GM23338 (cell line): ENCODE measurements at regions not wholly inside any gene's neighbourhood (a gene's known extent, or its start where the extent isn't known, plus 50 kb on each side); places are given as distances from the start of the nearest gene placed in this dataset.

Experiments
- ATAC-seq: fragments of 200-7000 bp; cut with Tn5 transposase; 3 replicates; pipeline ENCODE4 v1.9.1; 2020
- DNase-seq: peaks from one replicate; pipeline ENCODE4 v3.0.0-alpha.2; 2015; ENCODE audit warnings: low spot score
- H2AFZ ChIP-seq: fragments of 200-600 bp; sonication (generic); 2 replicates; pipeline ENCODE4 v1.8.0; 2016; ENCODE audit warnings: antibody characterized with exemption, mild to moderate bottlenecking, moderate library complexity
- H3F3A ChIP-seq: fragments of 200-600 bp; sonication (generic); replicated peaks from 2 replicates; pipeline ENCODE4 v1.8.0; 2017; ENCODE audit warnings: antibody characterized with exemption, mixed run types, low read depth
- H3K27ac ChIP-seq: fragments of 200-600 bp; sonication (generic); 2 replicates; pipeline ENCODE4 v1.6.1; 2016; ENCODE audit warnings: low read depth
- H3K27me3 ChIP-seq: fragments of 200-600 bp; sonication (generic); 2 replicates; pipeline ENCODE4 v1.8.0; 2016; ENCODE audit warnings: mild to moderate bottlenecking, mixed run types, moderate library complexity; ENCODE audit not compliant: insufficient read depth
- H3K36me3 ChIP-seq: fragments of 200-600 bp; sonication (generic); 2 replicates; pipeline ENCODE4 v1.8.0; 2016; ENCODE audit warnings: mild to moderate bottlenecking; ENCODE audit not compliant: insufficient read depth
- H3K4me1 ChIP-seq: fragments of 200-600 bp; sonication (generic); 2 replicates; pipeline ENCODE4 v1.8.0; 2016; ENCODE audit warnings: mild to moderate bottlenecking, moderate library complexity; ENCODE audit not compliant: insufficient read depth
- H3K4me2 ChIP-seq: fragments of 200-600 bp; sonication (generic); 2 replicates; pipeline ENCODE4 v1.7.1; 2017; ENCODE audit warnings: mixed run types
- H3K4me3 ChIP-seq: fragments of 200-600 bp; sonication (generic); 2 replicates; pipeline ENCODE4 v1.6.1; 2016; ENCODE audit warnings: mixed run types
- H3K79me2 ChIP-seq: fragments of 200-600 bp; sonication (generic); replicated peaks from 2 replicates; pipeline ENCODE4 v1.8.0; 2017; ENCODE audit warnings: mild to moderate bottlenecking; ENCODE audit not compliant: insufficient read depth
- H3K9me2 ChIP-seq: fragments of 200-600 bp; sonication (generic); 2 replicates; pipeline ENCODE4 v1.8.0; 2017; ENCODE audit not compliant: insufficient read depth
- H4K20me1 ChIP-seq: fragments of 200-600 bp; sonication (generic); replicated peaks from 2 replicates; pipeline ENCODE4 v1.8.0; 2017; ENCODE audit warnings: mild to moderate bottlenecking; ENCODE audit not compliant: insufficient read depth
- H3K27ac Mint-ChIP-seq: 2 replicates; pipeline ENCODE4 v1.8.0; 2020; ENCODE audit warnings: inconsistent platforms, mild to moderate bottlenecking, moderate library complexity, mixed read lengths
- H3K27me3 Mint-ChIP-seq: 3 replicates; pipeline ENCODE4 v1.8.0; 2022; ENCODE audit warnings: low read depth, mild to moderate bottlenecking, moderate library complexity, mixed read lengths, inconsistent platforms; ENCODE audit not compliant: insufficient read depth, poor library complexity
- H3K36me3 Mint-ChIP-seq: 3 replicates; pipeline ENCODE4 v1.8.0; 2021; ENCODE audit warnings: low read depth, mild to moderate bottlenecking, inconsistent platforms, moderate library complexity, mixed read lengths
- H3K4me1 Mint-ChIP-seq: 3 replicates; pipeline ENCODE4 v1.8.0; 2020; ENCODE audit warnings: mild to moderate bottlenecking, inconsistent platforms, mixed read lengths
- H3K4me3 Mint-ChIP-seq: 3 replicates; pipeline ENCODE4 v1.8.0; 2021; ENCODE audit warnings: moderate library complexity, mild to moderate bottlenecking, inconsistent platforms, mixed read lengths
- H3K9me3 Mint-ChIP-seq: 3 replicates; pipeline ENCODE4 v1.8.0; 2020; ENCODE audit warnings: moderate library complexity, mild to moderate bottlenecking, inconsistent platforms, mixed read lengths
- CREB1 ChIP-seq: fragments of 250-450 bp; sonication (Bioruptor Pico); IDR thresholded peaks from 2 replicates; pipeline ENCODE4 v1.5.0; 2020; ENCODE audit warnings: low read depth, mild to moderate bottlenecking, moderate library complexity
- EZH2 ChIP-seq: fragments of 200-600 bp; sonication (generic); IDR thresholded peaks from one replicate; pipeline ENCODE4 v1.8.0; 2017; ENCODE audit warnings: antibody characterized with exemption, mild to moderate bottlenecking, low read depth; ENCODE audit not compliant: unreplicated experiment
- EZH2phosphoT487 ChIP-seq: fragments of 200-600 bp; sonication (generic); IDR thresholded peaks from one replicate; pipeline ENCODE4 v1.8.1; 2018; ENCODE audit warnings: antibody characterized with exemption; ENCODE audit not compliant: unreplicated experiment
- JUNB ChIP-seq: IDR thresholded peaks from one replicate; pipeline ENCODE4 v1.6.1; 2016; ENCODE audit warnings: antibody characterized with exemption; ENCODE audit not compliant: unreplicated experiment
- NANOG ChIP-seq: IDR thresholded peaks from 2 replicates; pipeline ENCODE4 v1.6.1; 2016; ENCODE audit warnings: antibody characterized with exemption, borderline replicate concordance
- ZNF114 ChIP-seq: fragments of 250-450 bp; sonication (Bioruptor Pico); IDR thresholded peaks from 2 replicates; pipeline ENCODE4 v1.5.0; 2020; ENCODE audit warnings: mild to moderate bottlenecking, moderate library complexity
- TF ChIP-seq, protein P1 (sequence below), 2 experiments: fragments of 200-600 bp in 1 of 2; sonication (generic) in 1 of 2; conservative IDR thresholded peaks; 2 replicates each; pipeline versions ENCODE4 v1.5.1 to v1.6.1; 2016 to 2017; ENCODE audit warnings: antibody characterized with exemption in 2 of 2, low read depth in 2 of 2, mild to moderate bottlenecking in 2 of 2, moderate library complexity in 1 of 2
- TF ChIP-seq, protein P2 (sequence below): fragments of 250-450 bp; sonication (Bioruptor Pico); IDR thresholded peaks from 2 replicates; pipeline ENCODE4 v1.5.0; 2020; ENCODE audit warnings: mild to moderate bottlenecking, moderate library complexity
- TF ChIP-seq, protein P3 (sequence below): IDR thresholded peaks from 2 replicates; pipeline ENCODE4 v1.6.1; 2016; ENCODE audit warnings: antibody characterized with exemption
- TF ChIP-seq, protein P4 (sequence below): IDR thresholded peaks from one replicate; pipeline ENCODE4 v1.6.1; 2018; ENCODE audit warnings: antibody characterized with exemption; ENCODE audit not compliant: unreplicated experiment

DNA sequence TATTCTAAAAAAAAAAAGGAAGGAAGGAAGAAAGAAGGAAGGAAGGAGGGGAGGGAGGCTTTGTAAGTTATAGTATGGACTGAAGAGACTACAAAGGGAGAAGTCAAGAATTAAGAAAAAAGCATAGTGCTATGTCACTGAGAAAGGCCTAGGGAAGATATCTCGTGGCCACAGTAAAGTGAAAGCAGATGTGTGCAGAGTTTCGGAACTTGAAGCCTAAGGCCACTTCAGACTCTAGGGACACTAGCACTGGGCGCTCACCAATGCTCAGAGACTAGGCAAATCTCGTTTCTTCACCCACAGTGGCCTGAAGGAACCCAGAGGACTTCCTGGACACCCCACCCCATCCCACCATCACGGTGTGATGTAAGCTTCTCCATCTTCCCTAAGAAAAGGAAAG is 181.4 kb upstream of the TRPM3 start (continued):
- TF ChIP-seq, protein P1, sequence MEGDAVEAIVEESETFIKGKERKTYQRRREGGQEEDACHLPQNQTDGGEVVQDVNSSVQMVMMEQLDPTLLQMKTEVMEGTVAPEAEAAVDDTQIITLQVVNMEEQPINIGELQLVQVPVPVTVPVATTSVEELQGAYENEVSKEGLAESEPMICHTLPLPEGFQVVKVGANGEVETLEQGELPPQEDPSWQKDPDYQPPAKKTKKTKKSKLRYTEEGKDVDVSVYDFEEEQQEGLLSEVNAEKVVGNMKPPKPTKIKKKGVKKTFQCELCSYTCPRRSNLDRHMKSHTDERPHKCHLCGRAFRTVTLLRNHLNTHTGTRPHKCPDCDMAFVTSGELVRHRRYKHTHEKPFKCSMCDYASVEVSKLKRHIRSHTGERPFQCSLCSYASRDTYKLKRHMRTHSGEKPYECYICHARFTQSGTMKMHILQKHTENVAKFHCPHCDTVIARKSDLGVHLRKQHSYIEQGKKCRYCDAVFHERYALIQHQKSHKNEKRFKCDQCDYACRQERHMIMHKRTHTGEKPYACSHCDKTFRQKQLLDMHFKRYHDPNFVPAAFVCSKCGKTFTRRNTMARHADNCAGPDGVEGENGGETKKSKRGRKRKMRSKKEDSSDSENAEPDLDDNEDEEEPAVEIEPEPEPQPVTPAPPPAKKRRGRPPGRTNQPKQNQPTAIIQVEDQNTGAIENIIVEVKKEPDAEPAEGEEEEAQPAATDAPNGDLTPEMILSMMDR (conservative IDR thresholded peaks at IDR 0.05; ENCODE audit: low read depth in 2 of 2) = no peak
- no peak for TF ChIP-seq EZH2
- TF ChIP-seq, protein P2, sequence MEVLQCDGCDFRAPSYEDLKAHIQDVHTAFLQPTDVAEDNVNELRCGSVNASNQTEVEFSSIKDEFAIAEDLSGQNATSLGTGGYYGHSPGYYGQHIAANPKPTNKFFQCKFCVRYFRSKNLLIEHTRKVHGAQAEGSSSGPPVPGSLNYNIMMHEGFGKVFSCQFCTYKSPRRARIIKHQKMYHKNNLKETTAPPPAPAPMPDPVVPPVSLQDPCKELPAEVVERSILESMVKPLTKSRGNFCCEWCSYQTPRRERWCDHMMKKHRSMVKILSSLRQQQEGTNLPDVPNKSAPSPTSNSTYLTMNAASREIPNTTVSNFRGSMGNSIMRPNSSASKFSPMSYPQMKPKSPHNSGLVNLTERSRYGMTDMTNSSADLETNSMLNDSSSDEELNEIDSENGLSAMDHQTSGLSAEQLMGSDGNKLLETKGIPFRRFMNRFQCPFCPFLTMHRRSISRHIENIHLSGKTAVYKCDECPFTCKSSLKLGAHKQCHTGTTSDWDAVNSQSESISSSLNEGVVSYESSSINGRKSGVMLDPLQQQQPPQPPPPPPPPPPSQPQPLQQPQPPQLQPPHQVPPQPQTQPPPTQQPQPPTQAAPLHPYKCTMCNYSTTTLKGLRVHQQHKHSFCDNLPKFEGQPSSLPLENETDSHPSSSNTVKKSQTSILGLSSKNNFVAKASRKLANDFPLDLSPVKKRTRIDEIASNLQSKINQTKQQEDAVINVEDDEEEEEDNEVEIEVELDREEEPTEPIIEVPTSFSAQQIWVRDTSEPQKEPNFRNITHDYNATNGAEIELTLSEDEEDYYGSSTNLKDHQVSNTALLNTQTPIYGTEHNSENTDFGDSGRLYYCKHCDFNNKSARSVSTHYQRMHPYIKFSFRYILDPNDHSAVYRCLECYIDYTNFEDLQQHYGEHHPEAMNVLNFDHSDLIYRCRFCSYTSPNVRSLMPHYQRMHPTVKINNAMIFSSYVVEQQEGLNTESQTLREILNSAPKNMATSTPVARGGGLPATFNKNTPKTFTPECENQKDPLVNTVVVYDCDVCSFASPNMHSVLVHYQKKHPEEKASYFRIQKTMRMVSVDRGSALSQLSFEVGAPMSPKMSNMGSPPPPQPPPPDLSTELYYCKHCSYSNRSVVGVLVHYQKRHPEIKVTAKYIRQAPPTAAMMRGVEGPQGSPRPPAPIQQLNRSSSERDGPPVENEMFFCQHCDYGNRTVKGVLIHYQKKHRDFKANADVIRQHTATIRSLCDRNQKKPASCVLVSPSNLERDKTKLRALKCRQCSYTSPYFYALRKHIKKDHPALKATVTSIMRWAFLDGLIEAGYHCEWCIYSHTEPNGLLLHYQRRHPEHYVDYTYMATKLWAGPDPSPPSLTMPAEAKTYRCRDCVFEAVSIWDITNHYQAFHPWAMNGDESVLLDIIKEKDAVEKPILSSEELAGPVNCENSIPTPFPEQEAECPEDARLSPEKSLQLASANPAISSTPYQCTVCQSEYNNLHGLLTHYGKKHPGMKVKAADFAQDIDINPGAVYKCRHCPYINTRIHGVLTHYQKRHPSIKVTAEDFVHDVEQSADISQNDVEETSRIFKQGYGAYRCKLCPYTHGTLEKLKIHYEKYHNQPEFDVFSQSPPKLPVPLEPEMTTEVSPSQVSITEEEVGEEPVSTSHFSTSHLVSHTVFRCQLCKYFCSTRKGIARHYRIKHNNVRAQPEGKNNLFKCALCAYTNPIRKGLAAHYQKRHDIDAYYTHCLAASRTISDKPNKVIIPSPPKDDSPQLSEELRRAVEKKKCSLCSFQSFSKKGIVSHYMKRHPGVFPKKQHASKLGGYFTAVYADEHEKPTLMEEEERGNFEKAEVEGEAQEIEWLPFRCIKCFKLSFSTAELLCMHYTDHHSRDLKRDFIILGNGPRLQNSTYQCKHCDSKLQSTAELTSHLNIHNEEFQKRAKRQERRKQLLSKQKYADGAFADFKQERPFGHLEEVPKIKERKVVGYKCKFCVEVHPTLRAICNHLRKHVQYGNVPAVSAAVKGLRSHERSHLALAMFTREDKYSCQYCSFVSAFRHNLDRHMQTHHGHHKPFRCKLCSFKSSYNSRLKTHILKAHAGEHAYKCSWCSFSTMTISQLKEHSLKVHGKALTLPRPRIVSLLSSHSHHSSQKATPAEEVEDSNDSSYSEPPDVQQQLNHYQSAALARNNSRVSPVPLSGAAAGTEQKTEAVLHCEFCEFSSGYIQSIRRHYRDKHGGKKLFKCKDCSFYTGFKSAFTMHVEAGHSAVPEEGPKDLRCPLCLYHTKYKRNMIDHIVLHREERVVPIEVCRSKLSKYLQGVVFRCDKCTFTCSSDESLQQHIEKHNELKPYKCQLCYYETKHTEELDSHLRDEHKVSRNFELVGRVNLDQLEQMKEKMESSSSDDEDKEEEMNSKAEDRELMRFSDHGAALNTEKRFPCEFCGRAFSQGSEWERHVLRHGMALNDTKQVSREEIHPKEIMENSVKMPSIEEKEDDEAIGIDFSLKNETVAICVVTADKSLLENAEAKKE (CRISPR knock-in tag) = no peak

DNA sequence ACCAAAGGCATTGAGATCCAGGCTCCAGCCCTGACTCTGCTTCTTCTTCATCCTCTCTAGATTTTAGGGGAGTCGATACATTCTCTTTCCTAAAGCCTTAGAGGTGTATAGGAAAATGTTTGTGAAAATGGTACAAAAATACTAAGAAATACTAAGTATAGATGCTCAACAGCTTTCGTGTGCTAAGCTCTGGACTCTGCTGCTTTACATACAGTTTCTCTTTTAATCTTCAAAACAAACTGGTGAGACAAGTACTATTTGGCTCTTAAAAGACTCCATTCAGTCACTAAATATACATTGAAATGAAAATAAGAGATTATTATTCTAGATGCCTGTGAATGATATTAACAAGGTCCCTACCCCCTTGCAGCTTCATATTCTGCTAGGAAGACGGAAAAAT is 174.5 kb upstream of the TRPM3 start:
- Histone ChIP-seq H4K20me1 (no peaks in the 10 kb centered on the region), H3K27me3 (no peaks in the 10 kb centered on the region), H3K4me3 (no peak overlapping the region), H3F3A (no peaks in the 10 kb centered on the region), H3K4me2 (no peak overlapping the region), H3K79me2 (no peaks in the 10 kb centered on the region), H3K36me3 (no peaks in the 10 kb centered on the region), H2AFZ (no peak overlapping the region), H3K27ac (no peak overlapping the region), H3K4me1 (peaks cover 21% of the 10 kb centered on the region), H3K9me2 (no peaks in the 10 kb centered on the region)
- Mint-ChIP-seq H3K9me3 (no peaks in the 10 kb centered on the region), H3K36me3 (no peaks in the 10 kb centered on the region), H3K27ac (no peak overlapping the region), H3K4me1 (peaks cover 10% of the 10 kb centered on the region), H3K27me3 (peaks cover 3% of the 10 kb centered on the region), H3K4me3 (no peak overlapping the region)
- no peak for ATAC-seq
- DNase-seq = no peak
- TF ChIP-seq EZH2 (no peak), EZH2phosphoT487 (no peak), ZNF114 (CRISPR knock-in tag) (no peak), NANOG (no peak), JUNB (no peak), CREB1 (CRISPR knock-in tag) (no peak)
- TF ChIP-seq, protein P3, sequence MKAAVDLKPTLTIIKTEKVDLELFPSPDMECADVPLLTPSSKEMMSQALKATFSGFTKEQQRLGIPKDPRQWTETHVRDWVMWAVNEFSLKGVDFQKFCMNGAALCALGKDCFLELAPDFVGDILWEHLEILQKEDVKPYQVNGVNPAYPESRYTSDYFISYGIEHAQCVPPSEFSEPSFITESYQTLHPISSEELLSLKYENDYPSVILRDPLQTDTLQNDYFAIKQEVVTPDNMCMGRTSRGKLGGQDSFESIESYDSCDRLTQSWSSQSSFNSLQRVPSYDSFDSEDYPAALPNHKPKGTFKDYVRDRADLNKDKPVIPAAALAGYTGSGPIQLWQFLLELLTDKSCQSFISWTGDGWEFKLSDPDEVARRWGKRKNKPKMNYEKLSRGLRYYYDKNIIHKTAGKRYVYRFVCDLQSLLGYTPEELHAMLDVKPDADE = no peak
- TF ChIP-seq, protein P4, sequence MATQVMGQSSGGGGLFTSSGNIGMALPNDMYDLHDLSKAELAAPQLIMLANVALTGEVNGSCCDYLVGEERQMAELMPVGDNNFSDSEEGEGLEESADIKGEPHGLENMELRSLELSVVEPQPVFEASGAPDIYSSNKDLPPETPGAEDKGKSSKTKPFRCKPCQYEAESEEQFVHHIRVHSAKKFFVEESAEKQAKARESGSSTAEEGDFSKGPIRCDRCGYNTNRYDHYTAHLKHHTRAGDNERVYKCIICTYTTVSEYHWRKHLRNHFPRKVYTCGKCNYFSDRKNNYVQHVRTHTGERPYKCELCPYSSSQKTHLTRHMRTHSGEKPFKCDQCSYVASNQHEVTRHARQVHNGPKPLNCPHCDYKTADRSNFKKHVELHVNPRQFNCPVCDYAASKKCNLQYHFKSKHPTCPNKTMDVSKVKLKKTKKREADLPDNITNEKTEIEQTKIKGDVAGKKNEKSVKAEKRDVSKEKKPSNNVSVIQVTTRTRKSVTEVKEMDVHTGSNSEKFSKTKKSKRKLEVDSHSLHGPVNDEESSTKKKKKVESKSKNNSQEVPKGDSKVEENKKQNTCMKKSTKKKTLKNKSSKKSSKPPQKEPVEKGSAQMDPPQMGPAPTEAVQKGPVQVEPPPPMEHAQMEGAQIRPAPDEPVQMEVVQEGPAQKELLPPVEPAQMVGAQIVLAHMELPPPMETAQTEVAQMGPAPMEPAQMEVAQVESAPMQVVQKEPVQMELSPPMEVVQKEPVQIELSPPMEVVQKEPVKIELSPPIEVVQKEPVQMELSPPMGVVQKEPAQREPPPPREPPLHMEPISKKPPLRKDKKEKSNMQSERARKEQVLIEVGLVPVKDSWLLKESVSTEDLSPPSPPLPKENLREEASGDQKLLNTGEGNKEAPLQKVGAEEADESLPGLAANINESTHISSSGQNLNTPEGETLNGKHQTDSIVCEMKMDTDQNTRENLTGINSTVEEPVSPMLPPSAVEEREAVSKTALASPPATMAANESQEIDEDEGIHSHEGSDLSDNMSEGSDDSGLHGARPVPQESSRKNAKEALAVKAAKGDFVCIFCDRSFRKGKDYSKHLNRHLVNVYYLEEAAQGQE = no peak
- TF ChIP-seq, protein P1 (conservative IDR thresholded peaks at IDR 0.05; ENCODE audit: low read depth in 2 of 2) = no peak
